Neutrophil (primary cell): ENCODE measurements at regions not wholly inside any gene's neighbourhood (a gene's known extent, or its start where the extent isn't known, plus 50 kb on each side); places are given as distances from the start of the nearest gene placed in this dataset.

Experiments
- H3K27ac ChIP-seq: fragments of 200-600 bp; sonication (generic); 2 replicates; pipeline ENCODE4 v1.5.1; 2016; ENCODE audit warnings: mild to moderate bottlenecking, moderate library complexity
- H3K27me3 ChIP-seq: fragments of 200-600 bp; sonication (generic); 2 replicates; pipeline ENCODE4 v1.6.0; 2016; ENCODE audit warnings: mild to moderate bottlenecking
- H3K36me3 ChIP-seq: fragments of 200-600 bp; sonication (generic); 2 replicates; pipeline ENCODE4 v1.5.1; 2017
- H3K4me1 ChIP-seq, 2 experiments: fragments of 200-600 bp in 1 of 2; sonication (generic) in 1 of 2; 1 replicate in 1 of 2; 2 replicates in 1 of 2; pipeline versions ENCODE4 v1.5.1 to v1.6.1; 2013 to 2016; ENCODE audit warnings: low read depth in 1 of 2, low read length in 1 of 2, mild to moderate bottlenecking in 1 of 2, moderate library complexity in 1 of 2; ENCODE audit not compliant: control insufficient read depth in 1 of 2, insufficient read depth in 1 of 2
- H3K4me3 ChIP-seq, 2 experiments: fragments of 200-600 bp in 1 of 2; sonication (generic) in 1 of 2; 1 replicate in 1 of 2; 2 replicates in 1 of 2; pipeline ENCODE4 v1.5.1; 2013 to 2016; ENCODE audit warnings: low read depth in 1 of 2, low read length in 1 of 2, mild to moderate bottlenecking in 1 of 2, moderate library complexity in 1 of 2
- H3K9me3 ChIP-seq: fragments of 200-600 bp; sonication (generic); 2 replicates; pipeline ENCODE4 v1.5.1; 2016
- CTCF ChIP-seq: fragments of 200-600 bp; sonication (generic); IDR thresholded peaks from 2 replicates; pipeline ENCODE4 v1.5.1; 2016; ENCODE audit warnings: antibody characterized with exemption

GRCh38 chr2:2798337-2798736 lies 467.3 kb upstream of the MYT1L start:
- Histone ChIP-seq H3K27ac (no peak overlapping the region), H3K9me3 (no peaks in the 10 kb centered on the region), H3K36me3 (no peaks in the 10 kb centered on the region), H3K27me3 (no peaks in the 10 kb centered on the region), H3K4me1 (no peaks in the 10 kb centered on the region), H3K4me3 (no peak overlapping the region)
- no peak for TF ChIP-seq CTCF

- Histone ChIP-seq H3K27ac (no peak overlapping the region), H3K27me3 (no peaks in the 10 kb centered on the region), H3K4me3 (no peak overlapping the region), H3K36me3 (no peaks in the 10 kb centered on the region), H3K9me3 (no peaks in the 10 kb centered on the region), H3K4me1 (no peaks in the 10 kb centered on the region)
- TF ChIP-seq CTCF = no peak
These were observed 466.7 kb upstream of the MYT1L start for GRCh38 chr2:2797797-2798196.

- H3K36me3 ChIP-seq = no peaks in the 10 kb centered on the region
- H3K9me3 ChIP-seq = no peaks in the 10 kb centered on the region
- H3K27ac ChIP-seq = no peak overlapping the region
- H3K4me3 ChIP-seq = no peak overlapping the region
- no peaks in the 10 kb centered on the region for H3K27me3 ChIP-seq
- TF ChIP-seq CTCF = no peak
- no peaks in the 10 kb centered on the region for H3K4me1 ChIP-seq
These were observed 465.1 kb upstream of the MYT1L start for GRCh38 chr2:2796207-2796606.

GRCh38 chr2:2795438-2796091 lies 464.5 kb upstream of the MYT1L start:
- H3K36me3 ChIP-seq = no peaks in the 10 kb centered on the region
- no peak overlapping the region for H3K27ac ChIP-seq
- no peaks in the 10 kb centered on the region for H3K27me3 ChIP-seq
- H3K9me3 ChIP-seq = no peaks in the 10 kb centered on the region
- no peak overlapping the region for H3K4me3 ChIP-seq
- TF ChIP-seq CTCF = no peak
- no peaks in the 10 kb centered on the region for H3K4me1 ChIP-seq

GRCh38 chr2:2793925-2794560 lies 463.0 kb upstream of the MYT1L start:
- TF ChIP-seq CTCF = no peak
- no peaks in the 10 kb centered on the region for H3K36me3 ChIP-seq
- H3K4me3 ChIP-seq = no peak overlapping the region
- H3K27me3 ChIP-seq = no peaks in the 10 kb centered on the region
- no peaks in the 10 kb centered on the region for H3K4me1 ChIP-seq
- no peak overlapping the region for H3K27ac ChIP-seq
- H3K9me3 ChIP-seq = no peaks in the 10 kb centered on the region
